Activated naive CD4-positive, alpha-beta T cell treated with anti-CD3 and anti-CD28 coated beads, Interleukin-2, amount 50 U/mL, for 24 hours (primary cell): ENCODE measurements at regions not wholly inside any gene's neighbourhood (a gene's known extent, or its start where the extent isn't known, plus 50 kb on each side); places are given as distances from the start of the nearest gene placed in this dataset.

Experiments used
- H3K27ac Mint-ChIP-seq: one replicate; pipeline ENCODE4 v1.8.0; 2021; ENCODE audit warnings: mild to moderate bottlenecking, mixed read lengths
- H3K27me3 Mint-ChIP-seq: one replicate; pipeline ENCODE4 v1.8.0; 2021; ENCODE audit warnings: mixed read lengths
- H3K36me3 Mint-ChIP-seq: one replicate; pipeline ENCODE4 v1.8.0; 2021; ENCODE audit warnings: mixed read lengths
- H3K4me1 Mint-ChIP-seq: one replicate; pipeline ENCODE4 v1.8.0; 2021; ENCODE audit warnings: mixed read lengths
- H3K4me3 Mint-ChIP-seq: one replicate; pipeline ENCODE4 v1.8.0; 2021; ENCODE audit warnings: mild to moderate bottlenecking, mixed read lengths
- H3K9me3 Mint-ChIP-seq: one replicate; pipeline ENCODE4 v1.8.0; 2021; ENCODE audit warnings: mixed read lengths

GRCh38 chr4:153154007-153154975 is 50.0 kb upstream of the TRIM2 start:
- Mint-ChIP-seq H3K4me1 (peaks cover 38% of the 10 kb centered on the region), H3K36me3 (no peaks in the 10 kb centered on the region), H3K9me3 (no peaks in the 10 kb centered on the region), H3K27ac (peak overlapping the region; percentile 30), H3K4me3 (peak overlapping the region; percentile 92), H3K27me3 (no peaks in the 10 kb centered on the region)
